Gastrocnemius medialis (tissue), 4 donors: ENCODE measurements at regions not wholly inside any gene's neighbourhood (a gene's known extent, or its start where the extent isn't known, plus 50 kb on each side); places are given as distances from the start of the nearest gene placed in this dataset.

Experiments used
- ATAC-seq, 2 donors: fragments of 150-250 bp; one replicate each; pipeline ENCODE4 v1.9.1; 2016
- DNase-seq, 2 donors: peaks; one replicate each; pipeline ENCODE4 v3.0.0-alpha.2; 2019
- H3K27ac ChIP-seq, 4 donors: fragments of 200-600 bp; sonication (generic); 1 replicate in 1 of 4; 2 replicates in 3 of 4; pipeline ENCODE4 v1.5.1; 2016 to 2018; ENCODE audit warnings: mild to moderate bottlenecking in 2 of 4, moderate library complexity in 1 of 4
- H3K27me3 ChIP-seq, 3 donors: fragments of 200-600 bp; sonication (generic) in 2 of 3; 1 replicate in 1 of 3; 2 replicates in 2 of 3; pipeline versions ENCODE4 v1.5.1 to v1.6.0; 2016 to 2019; ENCODE audit warnings: mild to moderate bottlenecking in 1 of 3, moderate library complexity in 1 of 3
- H3K36me3 ChIP-seq, 2 donors: fragments of 200-600 bp; sonication (generic) in 1 of 2; one replicate each; pipeline ENCODE4 v1.5.1; 2017 to 2018
- H3K4me1 ChIP-seq, 2 donors: fragments of 200-600 bp; sonication (generic) in 1 of 2; one replicate each; pipeline ENCODE4 v1.5.1; 2016 to 2017; ENCODE audit warnings: mild to moderate bottlenecking in 2 of 2
- H3K4me3 ChIP-seq, 4 donors: fragments of 200-600 bp; sonication (generic) in 3 of 4; 1 replicate in 1 of 4; 2 replicates in 3 of 4; pipeline ENCODE4 v1.5.1; 2016 to 2019; ENCODE audit warnings: mild to moderate bottlenecking in 2 of 4
- H3K9me3 ChIP-seq, 3 donors: fragments of 200-600 bp; sonication (generic) in 2 of 3; 1 replicate in 1 of 3; 2 replicates in 2 of 3; pipeline ENCODE4 v1.5.1; 2016 to 2019
- CTCF ChIP-seq, 5 experiments: fragments of 450-650 bp in 3 of 5; fragments of 200-600 bp in 2 of 5; sonication (generic) in 2 of 5; IDR thresholded peaks in 4 of 5; conservative IDR thresholded peaks in 1 of 5; 1 replicate in 4 of 5; 2 replicates in 1 of 5; pipeline ENCODE4 v1.5.1; 2016 to 2019; ENCODE audit warnings: antibody characterized with exemption in 5 of 5, mild to moderate bottlenecking in 3 of 5, moderate library complexity in 3 of 5
- POLR2A ChIP-seq, 2 donors: fragments of 450-650 bp; IDR thresholded peaks; one replicate each; pipeline ENCODE4 v1.6.1; 2017; ENCODE audit warnings: antibody characterized with exemption in 2 of 2, mild to moderate bottlenecking in 2 of 2, moderate library complexity in 2 of 2
- in situ Hi-C, 4 donors: fragments of 200-750 bp; cut with MboI; loops; one replicate each; pipeline versions ENCODE4 v1.15.0 to v1.8.0; 2017; ENCODE audit warnings: low sequenced_read_pairs in 4 of 4
- intact Hi-C: fragments of 100-400 bp; cut with DNase I; formaldehyde crosslinking; loops from one replicate; pipeline ENCODE4 v1.15.1; 2023; ENCODE audit warnings: low total_unique reads

GRCh38 chr4:132651196-132651595 is 497.9 kb upstream of the PCDH10 start:
- intact Hi-C loops (no loop called here), in situ Hi-C loops (no loop called here)
- DNase-seq (no peak), ATAC-seq (no peak)
- no peaks in the 10 kb centered on the region for H3K27me3 ChIP-seq
- no peaks in the 10 kb centered on the region for H3K36me3 ChIP-seq
- TF ChIP-seq POLR2A (IDR thresholded peaks at IDR 0.05) (no peak), CTCF (IDR thresholded peaks at IDR 0.05 in 4 of 5, conservative IDR thresholded peaks at IDR 0.05 in 1 of 5) (no peak)
- H3K4me1 ChIP-seq, result no peaks in the 10 kb centered on the region
- no peak overlapping the region for H3K27ac ChIP-seq
- no peaks in the 10 kb centered on the region for H3K9me3 ChIP-seq
- H3K4me3 ChIP-seq, result no peak overlapping the region

- Histone ChIP-seq H3K27me3 (no peaks in the 10 kb centered on the region), H3K36me3 (no peaks in the 10 kb centered on the region), H3K9me3 (no peaks in the 10 kb centered on the region), H3K27ac (no peak overlapping the region), H3K4me3 (no peak overlapping the region), H3K4me1 (no peaks in the 10 kb centered on the region)
- DNase-seq (no peak), ATAC-seq (no peak)
- TF ChIP-seq CTCF (IDR thresholded peaks at IDR 0.05 in 4 of 5, conservative IDR thresholded peaks at IDR 0.05 in 1 of 5) (no peak), POLR2A (IDR thresholded peaks at IDR 0.05) (no peak)
- intact Hi-C loops, result no loop called here
- in situ Hi-C loops, result no loop called here
Observed at GRCh38 chr4:132660181-132660580, 488.9 kb upstream of the PCDH10 start.

GRCh38 chr4:132662456-132662855 is 486.6 kb upstream of the PCDH10 start:
- no peaks in the 10 kb centered on the region for H3K36me3 ChIP-seq
- H3K4me1 ChIP-seq, result no peaks in the 10 kb centered on the region
- TF ChIP-seq POLR2A (IDR thresholded peaks at IDR 0.05) (no peak), CTCF (IDR thresholded peaks at IDR 0.05 in 4 of 5, conservative IDR thresholded peaks at IDR 0.05 in 1 of 5) (no peak)
- in situ Hi-C loops, result no loop called here
- intact Hi-C loops, result no loop called here
- H3K27me3 ChIP-seq, result no peaks in the 10 kb centered on the region
- DNase-seq, result no peak
- H3K9me3 ChIP-seq, result no peaks in the 10 kb centered on the region
- H3K27ac ChIP-seq, result no peak overlapping the region
- no peak overlapping the region for H3K4me3 ChIP-seq
- no peak for ATAC-seq

- Histone ChIP-seq H3K27me3 (no peaks in the 10 kb centered on the region), H3K36me3 (no peaks in the 10 kb centered on the region), H3K27ac (no peak overlapping the region), H3K9me3 (no peaks in the 10 kb centered on the region), H3K4me3 (no peak overlapping the region), H3K4me1 (no peaks in the 10 kb centered on the region)
- no peak for DNase-seq
- intact Hi-C loops, result no loop called here
- in situ Hi-C loops, result no loop called here
- ATAC-seq, result no peak
- TF ChIP-seq CTCF (IDR thresholded peaks at IDR 0.05 in 4 of 5, conservative IDR thresholded peaks at IDR 0.05 in 1 of 5) (no peak), POLR2A (IDR thresholded peaks at IDR 0.05) (no peak)
Observed at GRCh38 chr4:132669786-132670185, 479.3 kb upstream of the PCDH10 start.

GRCh38 chr4:132670557-132670956 is 478.5 kb upstream of the PCDH10 start:
- in situ Hi-C loops, result no loop called here
- DNase-seq (no peak), ATAC-seq (no peak)
- Histone ChIP-seq H3K36me3 (no peaks in the 10 kb centered on the region), H3K27me3 (no peaks in the 10 kb centered on the region), H3K4me3 (no peak overlapping the region), H3K9me3 (no peaks in the 10 kb centered on the region), H3K27ac (no peak overlapping the region), H3K4me1 (no peaks in the 10 kb centered on the region)
- no peak for TF ChIP-seq POLR2A (IDR thresholded peaks at IDR 0.05)
- no peak for TF ChIP-seq CTCF (IDR thresholded peaks at IDR 0.05 in 4 of 5, conservative IDR thresholded peaks at IDR 0.05 in 1 of 5)
- intact Hi-C loops, result no loop called here
